K562 (cell line): ENCODE measurements at regions not wholly inside any gene's neighbourhood (a gene's known extent, or its start where the extent isn't known, plus 50 kb on each side); places are given as distances from the start of the nearest gene placed in this dataset.

Experiments
- ATAC-seq: fragments of 200-7000 bp; cut with Tn5 transposase; 3 replicates; pipeline ENCODE4 v1.9.1; 2020; ENCODE audit warnings: moderate library complexity
- BruUV-seq: library from RNA; stranded (reverse); fragments of 400-500 nt; replicated peaks from 2 replicates; lab custom pipeline; 2021; lab: Mats Ljungman, UMichigan
- CTCF ChIA-PET: fragments of 300-600 bp; formaldehyde crosslinking; extraction: SDS; loops from one replicate; lab custom pipeline; 2021; ENCODE audit warnings: low intra/inter-chr PET ratio; lab: Yijun Ruan, JAX
- POLR2A ChIA-PET: fragments of 300-600, 350-650 bp; sonication (Branson Sonifier 250); formaldehyde crosslinking; extraction: SDS; loops from one replicate; lab custom pipeline; 2021; ENCODE audit warnings: antibody characterized with exemption, inconsistent platforms; lab: Yijun Ruan, JAX
- DNase-seq, 4 experiments: peaks; one replicate each; pipeline versions ENCODE4 v3.0.0 to v3.0.0-alpha.2; 2011 to 2018; ENCODE audit warnings: low spot score in 3 of 4, mixed read lengths in 3 of 4; ENCODE audit errors: extremely low read depth in 1 of 4
- FAIRE-seq: peaks from 2 replicates; lab custom pipeline; 2011; peaks lifted over from hg19 to GRCh38; lab: Jason Lieb, UNC
- H2AFZ ChIP-seq: 2 replicates; pipeline ENCODE4 v1.6.0; 2011; ENCODE audit warnings: low read depth, low read length, control low read depth, inconsistent platforms
- H3K27ac ChIP-seq: fragments of 200-600 bp; 3 replicates; pipeline ENCODE4 v1.8.0; 2011; ENCODE audit warnings: low read depth, mild to moderate bottlenecking, control low read depth, inconsistent platforms, low read length, moderate library complexity, mixed read lengths; ENCODE audit errors: extremely low read depth
- H3K27me3 ChIP-seq, 2 experiments: fragments of 300-600 bp in 1 of 2; 2 replicates in 1 of 2; 3 replicates in 1 of 2; pipeline versions ENCODE4 v1.6.0 to v1.8.0; 2011; ENCODE audit warnings: inconsistent platforms in 2 of 2, low read length in 2 of 2, mild to moderate bottlenecking in 1 of 2, mixed read lengths in 1 of 2, moderate library complexity in 1 of 2; ENCODE audit not compliant: control insufficient read depth in 2 of 2, insufficient read depth in 2 of 2
- H3K36me3 ChIP-seq: fragments of 300-600 bp; 3 replicates; pipeline ENCODE4 v1.8.0; 2011; ENCODE audit warnings: mild to moderate bottlenecking, low read length, inconsistent platforms; ENCODE audit not compliant: control insufficient read depth, insufficient read depth
- H3K4me1 ChIP-seq, 2 experiments: fragments of 200-600 bp in 1 of 2; replicated peaks in 1 of 2; 2 replicates in 1 of 2; 3 replicates in 1 of 2; pipeline versions ENCODE4 v1.5.1 to v1.8.0; 2011; ENCODE audit warnings: inconsistent platforms in 2 of 2, low read length in 2 of 2, mild to moderate bottlenecking in 1 of 2, mixed read lengths in 1 of 2, moderate library complexity in 1 of 2; ENCODE audit not compliant: control insufficient read depth in 2 of 2, insufficient read depth in 2 of 2
- H3K4me2 ChIP-seq: 2 replicates; pipeline ENCODE4 v1.6.1; 2011; ENCODE audit warnings: low read length, control low read depth, inconsistent platforms, mixed read lengths; ENCODE audit not compliant: insufficient read depth
- H3K4me3 ChIP-seq: fragments of 200-600 bp; sonication (generic), shearing (Covaris generic); 2 replicates; pipeline ENCODE4 v1.5.1; 2016; ENCODE audit warnings: control low read depth, inconsistent platforms
- H3K79me2 ChIP-seq: fragments of 200-600 bp; 3 replicates; pipeline ENCODE4 v1.8.0; 2011; ENCODE audit warnings: low read length, inconsistent platforms; ENCODE audit not compliant: control insufficient read depth, insufficient read depth
- H3K9ac ChIP-seq, 2 experiments: 2 replicates each; pipeline versions ENCODE4 v1.6.0 to v1.6.1; 2011; ENCODE audit warnings: low read depth in 2 of 2, low read length in 2 of 2, control low read depth in 1 of 2, inconsistent platforms in 1 of 2, mild to moderate bottlenecking in 1 of 2, mixed read lengths in 1 of 2; ENCODE audit not compliant: insufficient read depth in 1 of 2
- H3K9me1 ChIP-seq: one replicate; pipeline ENCODE4 v1.6.0; 2011; ENCODE audit warnings: inconsistent platforms, mild to moderate bottlenecking, low read length, moderate library complexity; ENCODE audit not compliant: control insufficient read depth, insufficient read depth
- H3K9me3 ChIP-seq: replicated peaks from 2 replicates; pipeline ENCODE4 v1.5.1; 2011; ENCODE audit warnings: low read depth, low read length, inconsistent platforms; ENCODE audit not compliant: control insufficient read depth, insufficient read depth
- H4K20me1 ChIP-seq: replicated peaks from 2 replicates; pipeline ENCODE4 v1.6.1; 2011; ENCODE audit warnings: low read length, inconsistent platforms, mixed read lengths; ENCODE audit not compliant: control insufficient read depth, insufficient read depth
- ADNP ChIP-seq: fragments of 200-800 bp; sonication (Bioruptor generic); IDR thresholded peaks from 2 replicates; pipeline ENCODE4 v1.6.1; 2016; ENCODE audit warnings: missing genetic modification characterization, missing compliant biosample characterization
- CBFA2T3 ChIP-seq: fragments of 450-650 bp; IDR thresholded peaks from 2 replicates; pipeline ENCODE4 v1.6.1; 2017
- CBX1 ChIP-seq: sonication (generic); IDR thresholded peaks from 2 replicates; pipeline ENCODE4 v1.6.1; 2016; ENCODE audit warnings: antibody characterized with exemption, low read depth, mild to moderate bottlenecking
- E2F3 ChIP-seq: fragments of 250-450 bp; sonication (Bioruptor Pico); IDR thresholded peaks from 2 replicates; pipeline ENCODE4 v1.4.0; 2020; ENCODE audit warnings: mild to moderate bottlenecking
- HDAC2 ChIP-seq: fragments of 450-650 bp; IDR thresholded peaks from 2 replicates; pipeline ENCODE4 v1.6.1; 2016; ENCODE audit warnings: mild to moderate bottlenecking
- MAFG ChIP-seq: fragments of 450-650 bp; conservative IDR thresholded peaks from 2 replicates; pipeline ENCODE4 v1.6.1; 2016; ENCODE audit warnings: missing genetic modification characterization, missing compliant biosample characterization
- MYBL2 ChIP-seq, 2 experiments: fragments of 450-650 bp in 1 of 2; sonication (generic) in 1 of 2; formaldehyde crosslinking in 1 of 2; IDR thresholded peaks; 2 replicates each; pipeline versions ENCODE4 v1.6.1 to v1.8.1; 2017 to 2022; ENCODE audit warnings: borderline replicate concordance in 1 of 2, inconsistent platforms in 1 of 2, low read depth in 1 of 2, mild to moderate bottlenecking in 1 of 2, missing genetic modification reagents in 1 of 2, moderate library complexity in 1 of 2
- ZNF384 ChIP-seq: IDR thresholded peaks from 2 replicates; pipeline ENCODE4 v1.6.1; 2012; ENCODE audit warnings: low read depth, low read length, improper control_type of control experiment
- ZNF589 ChIP-seq: fragments of 200-800 bp; sonication (Bioruptor generic); IDR thresholded peaks from 2 replicates; pipeline ENCODE4 v1.6.1; 2016; ENCODE audit warnings: low read depth, missing genetic modification characterization, missing compliant biosample characterization
- ZNF780A ChIP-seq: fragments of 250-450 bp; sonication (Bioruptor Pico); IDR thresholded peaks from 2 replicates; pipeline ENCODE4 v1.5.0; 2021; ENCODE audit warnings: mild to moderate bottlenecking
- WGBS: fragments of 100-300 bp; shearing (Covaris generic); methylation state at CpG from one replicate; pipeline ENCODE4 v1.1.6; 2016; ENCODE audit warnings: low coverage, mixed read lengths; ENCODE audit not compliant: insufficient coverage; ENCODE audit errors: missing lambda C conversion rate; 5-methylcytosine and 5-hydroxymethylcytosine counted together
- in situ Hi-C: fragments of 300-500 bp; cut with MboI; formaldehyde crosslinking; loops from 4 replicates; pipeline ENCODE4 v1.15.0; 2018; ENCODE audit warnings: inconsistent platforms, mixed read lengths
- intact Hi-C: fragments of 100-400 bp; cut with micrococcal nuclease; formaldehyde crosslinking; loops from 2 replicates; pipeline ENCODE4 v1.14.2; 2022
- TF ChIP-seq, protein P1 (sequence below): sonication (generic); formaldehyde crosslinking; IDR thresholded peaks from 2 replicates; pipeline ENCODE4 v1.8.1; 2023; ENCODE audit warnings: mild to moderate bottlenecking, missing genetic modification reagents
- TF ChIP-seq, protein P2 (sequence below): conservative IDR thresholded peaks from 2 replicates; pipeline ENCODE4 v1.6.1; 2011; ENCODE audit warnings: low read depth, mild to moderate bottlenecking, low read length; ENCODE audit not compliant: control insufficient read depth

DNA sequence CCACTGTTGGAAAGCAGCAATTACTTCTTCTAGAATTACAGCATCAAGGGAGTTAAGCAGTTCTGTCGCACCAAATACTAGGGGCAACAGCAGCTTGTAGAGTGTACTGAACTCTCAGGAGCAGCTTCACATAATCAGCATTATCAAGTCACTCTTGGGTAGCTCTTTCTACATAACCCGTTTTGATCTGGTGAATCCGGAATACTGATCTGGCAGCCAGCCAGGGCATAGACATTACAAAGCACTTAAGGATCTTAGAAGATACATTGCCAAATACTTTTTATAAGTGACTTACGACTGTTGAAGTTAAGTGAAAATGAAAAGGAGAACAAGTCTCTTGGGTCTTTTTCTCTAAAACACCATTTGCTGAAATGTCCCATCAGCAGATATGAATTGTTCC lies 73.2 kb upstream of the NETO1 start:
- no peak overlapping the region for H3K4me3 ChIP-seq
- H3K27ac ChIP-seq = no peak overlapping the region
- no peaks in the 10 kb centered on the region for H3K9me1 ChIP-seq
- no peaks in the 10 kb centered on the region for H3K27me3 ChIP-seq
- H3K4me2 ChIP-seq = no peak overlapping the region
- no peak for DNase-seq
- no peak for ATAC-seq
- BruUV-seq = no TSS peak
- in situ Hi-C loops = no loop called here
- POLR2A ChIA-PET = no interaction called here
- intact Hi-C loops = no loop called here
- H3K9ac ChIP-seq = no peak overlapping the region
- no peaks in the 10 kb centered on the region for H3K36me3 ChIP-seq
- H3K4me1 ChIP-seq = no peaks in the 10 kb centered on the region
- no peaks in the 10 kb centered on the region for H3K79me2 ChIP-seq
- 0% methylated on average over 4 of the region's 4 CpGs for WGBS
- no peaks in the 10 kb centered on the region for H4K20me1 ChIP-seq
- H3K9me3 ChIP-seq = no peaks in the 10 kb centered on the region
- H2AFZ ChIP-seq = no peak overlapping the region
- TF ChIP-seq, protein P1, sequence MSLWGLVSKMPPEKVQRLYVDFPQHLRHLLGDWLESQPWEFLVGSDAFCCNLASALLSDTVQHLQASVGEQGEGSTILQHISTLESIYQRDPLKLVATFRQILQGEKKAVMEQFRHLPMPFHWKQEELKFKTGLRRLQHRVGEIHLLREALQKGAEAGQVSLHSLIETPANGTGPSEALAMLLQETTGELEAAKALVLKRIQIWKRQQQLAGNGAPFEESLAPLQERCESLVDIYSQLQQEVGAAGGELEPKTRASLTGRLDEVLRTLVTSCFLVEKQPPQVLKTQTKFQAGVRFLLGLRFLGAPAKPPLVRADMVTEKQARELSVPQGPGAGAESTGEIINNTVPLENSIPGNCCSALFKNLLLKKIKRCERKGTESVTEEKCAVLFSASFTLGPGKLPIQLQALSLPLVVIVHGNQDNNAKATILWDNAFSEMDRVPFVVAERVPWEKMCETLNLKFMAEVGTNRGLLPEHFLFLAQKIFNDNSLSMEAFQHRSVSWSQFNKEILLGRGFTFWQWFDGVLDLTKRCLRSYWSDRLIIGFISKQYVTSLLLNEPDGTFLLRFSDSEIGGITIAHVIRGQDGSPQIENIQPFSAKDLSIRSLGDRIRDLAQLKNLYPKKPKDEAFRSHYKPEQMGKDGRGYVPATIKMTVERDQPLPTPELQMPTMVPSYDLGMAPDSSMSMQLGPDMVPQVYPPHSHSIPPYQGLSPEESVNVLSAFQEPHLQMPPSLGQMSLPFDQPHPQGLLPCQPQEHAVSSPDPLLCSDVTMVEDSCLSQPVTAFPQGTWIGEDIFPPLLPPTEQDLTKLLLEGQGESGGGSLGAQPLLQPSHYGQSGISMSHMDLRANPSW (CRISPR knock-in tag) = no peak
- TF ChIP-seq CBX1 (no peak), ADNP (no peak), E2F3 (CRISPR knock-in tag) (no peak), MYBL2 (IDR thresholded peaks at IDR 0.05; ENCODE audit: low read depth) (no peak), MYBL2 (CRISPR knock-in tag; IDR thresholded peaks at IDR 0.05; ENCODE audit: borderline replicate concordance) (no peak), MAFG (tag) (no peak), ZNF589 (no peak), ZNF384 (no peak), ZNF780A (CRISPR knock-in tag) (no peak), CBFA2T3 (no peak), HDAC2 (no peak)
- TF ChIP-seq, protein P2, sequence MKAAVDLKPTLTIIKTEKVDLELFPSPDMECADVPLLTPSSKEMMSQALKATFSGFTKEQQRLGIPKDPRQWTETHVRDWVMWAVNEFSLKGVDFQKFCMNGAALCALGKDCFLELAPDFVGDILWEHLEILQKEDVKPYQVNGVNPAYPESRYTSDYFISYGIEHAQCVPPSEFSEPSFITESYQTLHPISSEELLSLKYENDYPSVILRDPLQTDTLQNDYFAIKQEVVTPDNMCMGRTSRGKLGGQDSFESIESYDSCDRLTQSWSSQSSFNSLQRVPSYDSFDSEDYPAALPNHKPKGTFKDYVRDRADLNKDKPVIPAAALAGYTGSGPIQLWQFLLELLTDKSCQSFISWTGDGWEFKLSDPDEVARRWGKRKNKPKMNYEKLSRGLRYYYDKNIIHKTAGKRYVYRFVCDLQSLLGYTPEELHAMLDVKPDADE = no peak
- FAIRE-seq = no peak
- CTCF ChIA-PET = no interaction called here
